H9 (cell line): ENCODE measurements at regions not wholly inside any gene's neighbourhood (a gene's known extent, or its start where the extent isn't known, plus 50 kb on each side); places are given as distances from the start of the nearest gene placed in this dataset.

Experiments
- DNase-seq: peaks from one replicate; pipeline ENCODE4 v3.0.0-alpha.2; 2017
- H2AFZ ChIP-seq: one replicate; pipeline ENCODE4 v1.6.1; 2013; ENCODE audit warnings: mild to moderate bottlenecking, low read length, control low read depth, moderate library complexity
- H2AK5ac ChIP-seq: 2 replicates; pipeline ENCODE4 v1.6.1; 2013; ENCODE audit warnings: low read length, control low read depth, mixed read lengths; ENCODE audit not compliant: insufficient read length
- H2BK120ac ChIP-seq: one replicate; pipeline ENCODE4 v1.6.1; 2013; ENCODE audit warnings: low read depth, mild to moderate bottlenecking, low read length, control low read depth, inconsistent platforms; ENCODE audit not compliant: poor library complexity, severe bottlenecking
- H2BK12ac ChIP-seq: 2 replicates; pipeline ENCODE4 v1.6.1; 2013; ENCODE audit warnings: low read length, control low read depth, mixed read lengths, low read depth; ENCODE audit not compliant: insufficient read length
- H2BK15ac ChIP-seq: 2 replicates; pipeline ENCODE4 v1.6.1; 2013; ENCODE audit warnings: low read depth, low read length, control low read depth
- H2BK20ac ChIP-seq: one replicate; pipeline ENCODE4 v1.6.1; 2013; ENCODE audit warnings: low read depth, mild to moderate bottlenecking, low read length, control low read depth, inconsistent platforms; ENCODE audit not compliant: poor library complexity, severe bottlenecking
- H2BK5ac ChIP-seq: 2 replicates; pipeline ENCODE4 v1.6.1; 2013; ENCODE audit warnings: low read length, control low read depth, mixed read lengths; ENCODE audit not compliant: insufficient read length
- H3K14ac ChIP-seq: 2 replicates; pipeline ENCODE4 v1.6.1; 2013; ENCODE audit warnings: low read length, control low read depth; ENCODE audit not compliant: insufficient read depth
- H3K18ac ChIP-seq: 2 replicates; pipeline ENCODE4 v1.6.1; 2013; ENCODE audit warnings: low read depth, mild to moderate bottlenecking, mixed read lengths, low read length, control low read depth; ENCODE audit not compliant: insufficient read length
- H3K23ac ChIP-seq: 2 replicates; pipeline ENCODE4 v1.6.1; 2013; ENCODE audit warnings: low read length, control low read depth, mixed read lengths, low read depth; ENCODE audit not compliant: insufficient read length
- H3K23me2 ChIP-seq: 2 replicates; pipeline ENCODE4 v1.6.1; 2013; ENCODE audit warnings: low read depth, mild to moderate bottlenecking, mixed read lengths, low read length, control low read depth; ENCODE audit not compliant: insufficient read length, poor library complexity, severe bottlenecking
- H3K27ac ChIP-seq: 2 replicates; pipeline ENCODE4 v1.5.1; 2013; ENCODE audit warnings: low read length, control low read depth, mixed read lengths, low read depth; ENCODE audit not compliant: insufficient read length
- H3K27me3 ChIP-seq: 2 replicates; pipeline ENCODE4 v1.6.1; 2013; ENCODE audit warnings: low read length, control low read depth, inconsistent platforms; ENCODE audit not compliant: insufficient read depth
- H3K4ac ChIP-seq: 2 replicates; pipeline ENCODE4 v1.6.1; 2013; ENCODE audit warnings: low read depth, mild to moderate bottlenecking, control low read depth, inconsistent platforms, low read length, moderate library complexity
- H3K4me1 ChIP-seq: 2 replicates; pipeline ENCODE4 v1.6.1; 2013; ENCODE audit warnings: low read length, control low read depth, inconsistent platforms; ENCODE audit not compliant: insufficient read depth
- H3K4me2 ChIP-seq: 2 replicates; pipeline ENCODE4 v1.6.1; 2013; ENCODE audit warnings: low read length, control low read depth, mixed read lengths; ENCODE audit not compliant: insufficient read length, insufficient read depth
- H3K56ac ChIP-seq: 2 replicates; pipeline ENCODE4 v1.6.1; 2013; ENCODE audit warnings: low read depth, mild to moderate bottlenecking, mixed read lengths, low read length, control low read depth; ENCODE audit not compliant: insufficient read length
- H3K79me1 ChIP-seq: 2 replicates; pipeline ENCODE4 v1.6.1; 2013; ENCODE audit warnings: low read depth, mild to moderate bottlenecking, moderate library complexity, low read length, control low read depth, inconsistent platforms; ENCODE audit not compliant: insufficient read depth, poor library complexity, severe bottlenecking
- H3K79me2 ChIP-seq: 2 replicates; pipeline ENCODE4 v1.6.1; 2013; ENCODE audit warnings: low read length, control low read depth, inconsistent platforms; ENCODE audit not compliant: insufficient read depth
- H3K9ac ChIP-seq: 2 replicates; pipeline ENCODE4 v1.6.1; 2013; ENCODE audit warnings: low read length, control low read depth, mixed read lengths; ENCODE audit not compliant: insufficient read length; ENCODE audit errors: extremely low read depth
- H3K9me3 ChIP-seq: one replicate; pipeline ENCODE4 v1.6.1; 2013; ENCODE audit warnings: low read depth, low read length, inconsistent platforms; ENCODE audit not compliant: control insufficient read depth
- H3T11ph ChIP-seq: one replicate; pipeline ENCODE4 v1.6.1; 2013; ENCODE audit warnings: mild to moderate bottlenecking, low read length, control low read depth, inconsistent platforms
- H4K20me1 ChIP-seq: one replicate; pipeline ENCODE4 v1.6.1; 2013; ENCODE audit not compliant: control insufficient read depth, insufficient read length, insufficient read depth
- H4K5ac ChIP-seq: 2 replicates; pipeline ENCODE4 v1.6.1; 2013; ENCODE audit warnings: low read depth, mild to moderate bottlenecking, mixed read lengths, low read length, control low read depth; ENCODE audit not compliant: insufficient read length
- H4K8ac ChIP-seq: replicated peaks from 2 replicates; pipeline ENCODE4 v1.6.1; 2013; ENCODE audit warnings: low read length, control low read depth, mixed read lengths, low read depth; ENCODE audit not compliant: insufficient read length
- H4K91ac ChIP-seq: 2 replicates; pipeline ENCODE4 v1.6.1; 2013; ENCODE audit warnings: low read depth, mild to moderate bottlenecking, moderate library complexity, mixed read lengths, low read length, control low read depth; ENCODE audit not compliant: insufficient read length
- H3K27ac Mint-ChIP-seq, 3 experiments: 2 replicates in 2 of 3; 3 replicates in 1 of 3; pipeline ENCODE4 v1.8.0; 2020 to 2021; ENCODE audit warnings: mixed read lengths in 3 of 3, mild to moderate bottlenecking in 1 of 3, moderate library complexity in 1 of 3
- H3K27me3 Mint-ChIP-seq: 2 replicates; pipeline ENCODE4 v1.8.0; 2021; ENCODE audit warnings: low read depth, mild to moderate bottlenecking, moderate library complexity, mixed read lengths
- H3K36me3 Mint-ChIP-seq, 3 experiments: 2 replicates in 2 of 3; 3 replicates in 1 of 3; pipeline ENCODE4 v1.8.0; 2020 to 2021; ENCODE audit warnings: low read depth in 3 of 3, mixed read lengths in 3 of 3; ENCODE audit not compliant: insufficient read depth in 1 of 3
- H3K4me1 Mint-ChIP-seq, 2 experiments: 2 replicates each; pipeline ENCODE4 v1.8.0; 2020; ENCODE audit warnings: mixed read lengths in 2 of 2
- H3K4me3 Mint-ChIP-seq, 2 experiments: 2 replicates in 1 of 2; 3 replicates in 1 of 2; pipeline ENCODE4 v1.8.0; 2020 to 2021; ENCODE audit warnings: mild to moderate bottlenecking in 2 of 2, mixed read lengths in 2 of 2, moderate library complexity in 1 of 2
- H3K9me3 Mint-ChIP-seq, 2 experiments: 2 replicates in 1 of 2; 3 replicates in 1 of 2; pipeline ENCODE4 v1.8.0; 2020; ENCODE audit warnings: mild to moderate bottlenecking in 2 of 2, mixed read lengths in 2 of 2, moderate library complexity in 1 of 2
- TF ChIP-seq, protein P1 (sequence below): fragments of 200-600 bp; sonication (generic); conservative IDR thresholded peaks from 3 replicates; pipeline ENCODE4 v1.8.0; 2021; ENCODE audit warnings: antibody characterized with exemption, mild to moderate bottlenecking

DNA sequence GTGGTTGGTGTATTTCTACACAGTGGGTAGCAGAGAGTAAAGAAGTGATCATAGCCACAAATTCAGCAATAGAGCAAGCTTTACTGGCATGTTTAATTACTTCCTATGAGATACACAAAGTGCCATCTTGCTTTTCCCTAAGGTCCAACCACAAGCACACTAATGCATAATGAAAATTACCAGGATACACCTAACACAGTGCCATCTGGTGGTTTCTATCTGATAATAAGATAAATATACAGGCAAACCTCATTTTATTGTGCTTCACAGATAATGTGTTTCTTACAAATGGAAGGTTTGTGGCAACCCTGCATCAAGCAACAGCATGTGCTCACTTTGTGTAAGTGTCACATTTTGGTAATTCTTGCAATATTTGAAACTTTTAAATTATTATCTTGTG, 223.0 kb downstream of the NSUN3 start:
- no peak overlapping the region for H2BK20ac ChIP-seq
- H2BK15ac ChIP-seq = no peak overlapping the region
- H3K14ac ChIP-seq = no peak overlapping the region
- Mint-ChIP-seq H3K4me3 (no peak overlapping the region), H3K36me3 (no peaks in the 10 kb centered on the region), H3K9me3 (no peaks in the 10 kb centered on the region), H3K27ac (no peak overlapping the region), H3K27me3 (peaks cover 2% of the 10 kb centered on the region), H3K4me1 (peaks cover 4 to 6% of the 10 kb centered on the region in 2 experiments)
- no peak overlapping the region for H2BK120ac ChIP-seq
- H3K4me2 ChIP-seq = no peak overlapping the region
- H4K91ac ChIP-seq = no peak overlapping the region
- H2AK5ac ChIP-seq = no peak overlapping the region
- H3K4me1 ChIP-seq = no peaks in the 10 kb centered on the region
- H2BK5ac ChIP-seq = no peak overlapping the region
- no peak overlapping the region for H2AFZ ChIP-seq
- DNase-seq = no peak
- H3K79me2 ChIP-seq = no peaks in the 10 kb centered on the region
- no peak overlapping the region for H3K4ac ChIP-seq
- no peak overlapping the region for H4K8ac ChIP-seq
- H3K27ac ChIP-seq = no peak overlapping the region
- H3K23ac ChIP-seq = no peak overlapping the region
- no peak overlapping the region for H2BK12ac ChIP-seq
- no peaks in the 10 kb centered on the region for H3K9me3 ChIP-seq
- no peaks in the 10 kb centered on the region for H3K79me1 ChIP-seq
- H3K9ac ChIP-seq = no peak overlapping the region
- no peak overlapping the region for H3K56ac ChIP-seq
- no peaks in the 10 kb centered on the region for H4K20me1 ChIP-seq
- H3K18ac ChIP-seq = no peak overlapping the region
- no peak overlapping the region for H3T11ph ChIP-seq
- no peaks in the 10 kb centered on the region for H3K23me2 ChIP-seq
- no peaks in the 10 kb centered on the region; the same call in 1 of the 2 replicates for H3K27me3 ChIP-seq
- H4K5ac ChIP-seq = no peak overlapping the region
- TF ChIP-seq, protein P1, sequence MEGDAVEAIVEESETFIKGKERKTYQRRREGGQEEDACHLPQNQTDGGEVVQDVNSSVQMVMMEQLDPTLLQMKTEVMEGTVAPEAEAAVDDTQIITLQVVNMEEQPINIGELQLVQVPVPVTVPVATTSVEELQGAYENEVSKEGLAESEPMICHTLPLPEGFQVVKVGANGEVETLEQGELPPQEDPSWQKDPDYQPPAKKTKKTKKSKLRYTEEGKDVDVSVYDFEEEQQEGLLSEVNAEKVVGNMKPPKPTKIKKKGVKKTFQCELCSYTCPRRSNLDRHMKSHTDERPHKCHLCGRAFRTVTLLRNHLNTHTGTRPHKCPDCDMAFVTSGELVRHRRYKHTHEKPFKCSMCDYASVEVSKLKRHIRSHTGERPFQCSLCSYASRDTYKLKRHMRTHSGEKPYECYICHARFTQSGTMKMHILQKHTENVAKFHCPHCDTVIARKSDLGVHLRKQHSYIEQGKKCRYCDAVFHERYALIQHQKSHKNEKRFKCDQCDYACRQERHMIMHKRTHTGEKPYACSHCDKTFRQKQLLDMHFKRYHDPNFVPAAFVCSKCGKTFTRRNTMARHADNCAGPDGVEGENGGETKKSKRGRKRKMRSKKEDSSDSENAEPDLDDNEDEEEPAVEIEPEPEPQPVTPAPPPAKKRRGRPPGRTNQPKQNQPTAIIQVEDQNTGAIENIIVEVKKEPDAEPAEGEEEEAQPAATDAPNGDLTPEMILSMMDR = peak; percentile 53; the same call in 2 of the 3 replicates
